ENCODE measurements at regions not wholly inside any gene's neighbourhood (a gene's known extent, or its start where the extent isn't known, plus 50 kb on each side); places are given as distances from the start of the nearest gene placed in this dataset.

DNA sequence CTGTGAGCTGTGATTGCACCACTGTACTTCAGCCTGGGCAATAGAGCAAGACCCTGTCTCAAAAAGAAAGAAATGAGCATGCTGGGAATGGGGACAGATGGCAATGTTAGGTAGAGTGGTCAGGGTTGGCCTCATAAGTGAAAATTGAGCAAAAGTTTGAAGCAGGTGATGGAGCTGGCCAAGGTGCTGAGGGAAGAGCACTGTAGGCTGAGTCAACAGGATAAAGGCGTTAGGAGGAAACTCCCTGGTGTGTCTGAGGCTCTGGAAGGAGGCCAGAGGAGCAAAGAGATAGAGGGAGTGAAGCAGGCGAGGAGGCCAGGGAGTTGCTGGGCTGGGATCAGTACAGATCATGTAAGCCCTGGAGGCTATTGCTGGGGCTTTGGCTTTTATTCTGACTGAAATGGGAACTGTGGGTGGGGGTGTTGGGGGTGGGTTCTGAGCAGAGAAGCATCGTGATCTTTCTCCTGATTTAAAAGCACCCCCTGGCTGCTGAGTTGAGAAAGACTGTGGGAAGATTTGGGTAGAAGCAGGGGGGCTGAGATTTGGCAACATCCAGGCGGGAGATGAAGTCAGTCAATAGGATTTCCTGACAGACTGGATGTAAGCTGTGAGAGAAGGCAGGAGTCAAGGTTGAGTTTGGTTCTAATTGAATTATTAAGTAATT is 52.5 kb upstream of the VKORC1L1 start:
- no TSS peak for BruUV-seq (replicated peaks)
- H3K9me2 ChIP-seq (ENCODE audit: insufficient read depth) = no peaks in the 10 kb centered on the region
- RAD21 ChIA-PET (ENCODE audit: low non-redundant PET in 1 of 2, low total read pairs in 2 of 2, uncharacterized antibody in 2 of 2, unreplicated experiment in 2 of 2) = no interaction called here
- 0 out of 2 replicates have a peak, but pooled peaks have one; percentile 20 for ATAC-seq
- no peak overlapping the region for H3K4me3 ChIP-seq (replicated peaks in 1 of 2; ENCODE audit: low read depth in 1 of 2, low read length in 2 of 2)
- H4K20me1 ChIP-seq (ENCODE audit: insufficient read depth) = no peaks in the 10 kb centered on the region
- TF ChIP-seq JUND (IDR thresholded peaks at IDR 0.05) = no peak
- TF ChIP-seq RAD21 (IDR thresholded peaks at IDR 0.05; ENCODE audit: low read depth) = peak; percentile 22; the same call in 1 of the 2 replicates
- TF ChIP-seq, protein P1, sequence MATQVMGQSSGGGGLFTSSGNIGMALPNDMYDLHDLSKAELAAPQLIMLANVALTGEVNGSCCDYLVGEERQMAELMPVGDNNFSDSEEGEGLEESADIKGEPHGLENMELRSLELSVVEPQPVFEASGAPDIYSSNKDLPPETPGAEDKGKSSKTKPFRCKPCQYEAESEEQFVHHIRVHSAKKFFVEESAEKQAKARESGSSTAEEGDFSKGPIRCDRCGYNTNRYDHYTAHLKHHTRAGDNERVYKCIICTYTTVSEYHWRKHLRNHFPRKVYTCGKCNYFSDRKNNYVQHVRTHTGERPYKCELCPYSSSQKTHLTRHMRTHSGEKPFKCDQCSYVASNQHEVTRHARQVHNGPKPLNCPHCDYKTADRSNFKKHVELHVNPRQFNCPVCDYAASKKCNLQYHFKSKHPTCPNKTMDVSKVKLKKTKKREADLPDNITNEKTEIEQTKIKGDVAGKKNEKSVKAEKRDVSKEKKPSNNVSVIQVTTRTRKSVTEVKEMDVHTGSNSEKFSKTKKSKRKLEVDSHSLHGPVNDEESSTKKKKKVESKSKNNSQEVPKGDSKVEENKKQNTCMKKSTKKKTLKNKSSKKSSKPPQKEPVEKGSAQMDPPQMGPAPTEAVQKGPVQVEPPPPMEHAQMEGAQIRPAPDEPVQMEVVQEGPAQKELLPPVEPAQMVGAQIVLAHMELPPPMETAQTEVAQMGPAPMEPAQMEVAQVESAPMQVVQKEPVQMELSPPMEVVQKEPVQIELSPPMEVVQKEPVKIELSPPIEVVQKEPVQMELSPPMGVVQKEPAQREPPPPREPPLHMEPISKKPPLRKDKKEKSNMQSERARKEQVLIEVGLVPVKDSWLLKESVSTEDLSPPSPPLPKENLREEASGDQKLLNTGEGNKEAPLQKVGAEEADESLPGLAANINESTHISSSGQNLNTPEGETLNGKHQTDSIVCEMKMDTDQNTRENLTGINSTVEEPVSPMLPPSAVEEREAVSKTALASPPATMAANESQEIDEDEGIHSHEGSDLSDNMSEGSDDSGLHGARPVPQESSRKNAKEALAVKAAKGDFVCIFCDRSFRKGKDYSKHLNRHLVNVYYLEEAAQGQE (IDR thresholded peaks at IDR 0.05; ENCODE audit: low read depth) = peak; percentile 54
- no peaks in the 10 kb centered on the region for H3K79me2 ChIP-seq (ENCODE audit: insufficient read depth, low read length)
- H3K9me3 ChIP-seq (ENCODE audit: control insufficient read depth in 1 of 2, insufficient read depth in 1 of 2, low read depth in 1 of 2, low read length in 2 of 2) = no peaks in the 10 kb centered on the region
- no peaks in the 10 kb centered on the region for H3K27me3 ChIP-seq (ENCODE audit: insufficient read depth, low read length)
- DNase-seq (ENCODE audit: low read depth, low spot score) = no peak
- intact Hi-C loops (cut with micrococcal nuclease) = no loop called here
- no peaks in the 10 kb centered on the region for H3K36me3 ChIP-seq (ENCODE audit: control insufficient read depth in 1 of 2, insufficient read depth in 2 of 2, low read length in 2 of 2)
- no peaks in the 10 kb centered on the region for H3K4me1 ChIP-seq (ENCODE audit: control insufficient read depth in 1 of 2, insufficient read depth in 2 of 2, low read length in 2 of 2)
- CTCF ChIA-PET = no interaction called here
- H3K4me2 ChIP-seq (ENCODE audit: low read length) = no peak overlapping the region
- POLR2A ChIA-PET = no interaction called here
- H3K27ac ChIP-seq (ENCODE audit: low read depth, low read length) = no peak overlapping the region
- H3K9ac ChIP-seq (ENCODE audit: low read length) = no peak overlapping the region
- H2AFZ ChIP-seq (ENCODE audit: low read depth, low read length, poor library complexity, severe bottlenecking) = no peak overlapping the region

Measured in HCT116 (cell line).